Activated CD8-positive, alpha-beta T cell treated with anti-CD3 and anti-CD28 coated beads, Interleukin-2, amount 10 ng/mL, durations not matched to agents 7 days and 5 days (primary cell): ENCODE measurements at regions not wholly inside any gene's neighbourhood (a gene's known extent, or its start where the extent isn't known, plus 50 kb on each side); places are given as distances from the start of the nearest gene placed in this dataset.

Source experiments
- ATAC-seq: fragments of 150-1000 bp; cut with Tn5 transposase; one replicate; pipeline ENCODE4 v1.10.0; 2021; ENCODE audit warnings: moderate library complexity
- CTCF ChIA-PET: fragments of 350-600 bp; sonication (Branson Sonifier 250); formaldehyde crosslinking; loops from one replicate; lab custom pipeline; 2021; ENCODE audit warnings: antibody characterized with exemption; lab: Charles Lee
- POLR2A ChIA-PET: fragments of 350-600 bp; sonication (Branson Sonifier 250); formaldehyde crosslinking; loops from one replicate; lab custom pipeline; 2021; ENCODE audit warnings: antibody characterized with exemption; lab: Charles Lee
- DNase-seq: peaks from one replicate; pipeline ENCODE4 v3.0.0-alpha.2; 2020
- H3K27ac Mint-ChIP-seq: one replicate; pipeline ENCODE4 v1.8.0; 2021; ENCODE audit warnings: mild to moderate bottlenecking, mixed read lengths
- H3K27me3 Mint-ChIP-seq: one replicate; pipeline ENCODE4 v1.8.0; 2021; ENCODE audit warnings: low read depth, mixed read lengths
- H3K36me3 Mint-ChIP-seq: one replicate; pipeline ENCODE4 v1.8.0; 2021; ENCODE audit warnings: low read depth, mixed read lengths
- H3K4me1 Mint-ChIP-seq: one replicate; pipeline ENCODE4 v1.8.0; 2021; ENCODE audit warnings: low read depth, mixed read lengths
- H3K4me3 Mint-ChIP-seq: one replicate; pipeline ENCODE4 v1.8.0; 2021; ENCODE audit warnings: mild to moderate bottlenecking, mixed read lengths
- H3K9me3 Mint-ChIP-seq: one replicate; pipeline ENCODE4 v1.8.0; 2022; ENCODE audit warnings: mixed read lengths; ENCODE audit not compliant: insufficient read depth

DNA sequence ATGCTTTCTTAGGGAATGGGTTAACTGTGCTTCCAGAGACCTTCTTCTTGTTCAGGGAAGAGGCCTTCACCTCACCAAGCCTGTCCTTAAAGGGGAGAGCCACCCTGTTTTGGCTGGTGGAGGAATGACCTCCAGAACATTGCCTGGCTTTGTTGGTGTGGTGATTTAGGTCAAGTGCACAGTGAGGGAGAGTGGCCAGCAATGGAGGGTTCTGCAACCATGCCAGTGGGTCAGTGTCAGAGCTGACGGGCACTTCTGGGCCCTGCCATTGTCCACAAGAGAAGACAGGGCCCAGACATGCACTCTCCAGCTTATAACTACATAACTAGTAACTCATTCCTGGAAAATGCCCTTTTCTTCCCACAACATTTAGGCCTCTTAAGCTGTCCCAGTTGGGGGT lies 238.5 kb upstream of the AKR1E2 start:
- no peak for ATAC-seq
- CTCF ChIA-PET: interaction anchor here (1.2 kb wide), 1 partner anchor 48 kb away, joined by 3 read pairs; no protein-coding TSS in a partner anchor
- H3K4me3 Mint-ChIP-seq: no peak overlapping the region
- no peaks in the 10 kb centered on the region for H3K9me3 Mint-ChIP-seq
- no peak overlapping the region for H3K27ac Mint-ChIP-seq
- peaks cover 12% of the 10 kb centered on the region for H3K27me3 Mint-ChIP-seq
- DNase-seq: no peak
- POLR2A ChIA-PET: no interaction called here
- H3K36me3 Mint-ChIP-seq: no peaks in the 10 kb centered on the region
- no peaks in the 10 kb centered on the region for H3K4me1 Mint-ChIP-seq

DNA sequence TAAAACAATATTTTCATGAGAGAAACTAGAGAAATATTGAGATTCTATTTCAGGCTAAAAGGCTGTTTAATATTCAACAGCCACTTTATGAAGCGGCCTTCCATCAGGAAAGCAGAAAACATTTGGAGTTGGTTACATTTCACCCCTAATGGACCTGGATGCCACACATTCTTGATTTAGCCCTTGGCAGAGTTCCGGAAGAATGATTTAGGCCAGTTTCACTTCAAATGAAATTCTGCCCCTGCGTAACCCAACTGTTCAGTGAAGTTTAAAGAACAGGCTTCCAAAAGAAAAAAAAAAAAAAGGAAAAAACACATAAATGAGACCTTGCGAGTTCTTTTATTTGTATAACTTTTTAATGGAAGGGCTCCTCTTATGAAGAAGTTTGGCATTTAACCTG lies 239.2 kb upstream of the AKR1E2 start:
- Mint-ChIP-seq H3K4me3 (no peak overlapping the region), H3K4me1 (no peaks in the 10 kb centered on the region), H3K27ac (no peak overlapping the region), H3K9me3 (no peaks in the 10 kb centered on the region), H3K27me3 (peaks cover 15% of the 10 kb centered on the region), H3K36me3 (no peaks in the 10 kb centered on the region)
- ChIA-PET CTCF (no interaction called here), POLR2A (no interaction called here)
- DNase-seq (no peak), ATAC-seq (no peak)

DNA sequence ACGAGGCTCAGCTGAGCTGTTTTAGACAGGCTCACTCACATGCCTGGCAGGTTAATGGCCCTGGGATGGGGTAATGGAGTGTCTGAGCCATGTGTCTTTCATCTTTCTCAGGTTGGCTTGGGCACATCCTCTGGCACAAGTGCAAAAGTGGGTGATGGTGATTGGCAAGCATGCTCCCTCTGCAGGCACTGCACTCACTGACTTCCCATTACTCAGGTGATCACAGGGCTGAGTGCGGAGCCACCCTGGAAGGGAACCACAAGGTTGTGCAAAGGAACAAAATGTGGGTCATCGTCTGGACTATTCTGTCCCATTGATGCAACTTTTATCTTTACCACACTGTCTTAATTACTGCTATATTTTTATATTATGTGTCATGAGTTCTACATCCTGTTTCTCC lies 244.1 kb upstream of the AKR1E2 start:
- DNase-seq (no peak), ATAC-seq (no peak)
- H3K4me1 Mint-ChIP-seq: no peaks in the 10 kb centered on the region
- H3K27me3 Mint-ChIP-seq: peaks cover 21% of the 10 kb centered on the region
- no peak overlapping the region for H3K27ac Mint-ChIP-seq
- POLR2A ChIA-PET: no interaction called here
- H3K36me3 Mint-ChIP-seq: no peaks in the 10 kb centered on the region
- CTCF ChIA-PET: no interaction called here
- H3K4me3 Mint-ChIP-seq: no peak overlapping the region
- no peaks in the 10 kb centered on the region for H3K9me3 Mint-ChIP-seq

DNA sequence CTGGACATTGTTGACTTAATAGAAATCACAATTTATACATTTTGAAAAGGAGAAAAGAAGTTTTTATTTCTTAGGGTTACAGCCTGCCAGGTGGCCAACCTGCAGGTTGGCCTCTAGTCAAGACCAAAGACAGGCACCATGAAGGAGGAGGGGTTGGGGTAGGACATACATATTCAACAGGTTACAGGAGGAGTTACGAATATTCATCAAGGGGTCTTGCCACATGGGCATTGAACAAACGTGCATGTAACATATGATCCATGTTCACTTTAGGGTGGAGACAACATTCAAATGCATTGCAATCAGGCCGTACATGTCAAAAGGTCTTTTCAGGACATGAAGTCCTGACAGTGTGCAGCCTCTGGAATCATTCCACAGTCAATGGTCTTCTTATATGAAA lies 246.2 kb upstream of the AKR1E2 start:
- CTCF ChIA-PET: no interaction called here

DNA sequence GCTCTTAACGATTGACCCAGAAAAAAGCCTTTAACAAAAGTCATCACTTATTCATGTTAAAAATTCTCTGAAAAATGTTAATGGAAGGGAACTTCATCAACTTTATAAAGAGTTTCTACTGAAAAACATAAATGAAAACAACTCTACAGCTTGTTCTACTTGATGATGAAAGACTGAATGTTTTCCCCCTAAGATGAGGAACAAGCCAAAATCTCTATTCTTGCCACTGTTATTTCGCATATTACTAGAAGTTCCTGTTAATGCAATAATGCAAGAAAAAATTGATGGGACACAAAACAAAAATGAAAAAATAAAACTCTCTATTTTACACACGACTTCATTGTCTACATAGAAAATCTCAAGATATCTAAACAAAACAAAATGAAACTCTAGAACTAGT lies 249.8 kb upstream of the AKR1E2 start:
- no peak for DNase-seq
- ATAC-seq: no peak
- H3K27me3 Mint-ChIP-seq: peaks cover 17% of the 10 kb centered on the region
- no peaks in the 10 kb centered on the region for H3K4me1 Mint-ChIP-seq
- POLR2A ChIA-PET: no interaction called here
- H3K9me3 Mint-ChIP-seq: no peaks in the 10 kb centered on the region
- no peaks in the 10 kb centered on the region for H3K36me3 Mint-ChIP-seq
- CTCF ChIA-PET: no interaction called here
- H3K27ac Mint-ChIP-seq: no peak overlapping the region
- H3K4me3 Mint-ChIP-seq: no peak overlapping the region

More for the DNA sequence above, 246.2 kb upstream of the AKR1E2 start:
- Mint-ChIP-seq H3K4me3 (no peak overlapping the region), H3K4me1 (no peaks in the 10 kb centered on the region), H3K36me3 (no peaks in the 10 kb centered on the region), H3K27me3 (peaks cover 31% of the 10 kb centered on the region), H3K27ac (no peak overlapping the region), H3K9me3 (no peaks in the 10 kb centered on the region)
- DNase-seq (no peak), ATAC-seq (no peak)
- POLR2A ChIA-PET: interaction anchor here (0.6 kb wide), 2 partner anchors 211 to 578 kb away, joined by 3 to 4 read pairs; no protein-coding TSS in a partner anchor

DNA sequence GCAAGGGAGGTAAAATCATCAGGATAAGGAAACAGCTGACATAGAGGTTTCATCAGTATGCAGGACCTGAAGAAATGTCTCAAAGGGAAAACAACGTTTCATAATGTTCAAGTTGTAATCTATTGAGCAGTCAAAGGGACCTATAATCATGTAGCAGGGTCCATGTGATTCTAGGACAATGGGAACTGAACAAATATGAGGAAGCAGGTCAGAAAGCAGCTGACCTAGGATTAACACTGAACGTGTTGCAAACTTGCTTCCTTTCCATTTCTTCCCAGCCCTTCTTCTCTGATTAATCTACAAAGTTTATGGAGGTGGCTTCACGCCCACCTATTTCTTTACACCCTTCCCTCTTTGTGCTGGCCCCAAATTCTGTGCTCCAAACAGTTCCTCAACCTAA lies 256.9 kb upstream of the AKR1E2 start:
- CTCF ChIA-PET: no interaction called here
- POLR2A ChIA-PET: no interaction called here
- no peak for ATAC-seq

DNA sequence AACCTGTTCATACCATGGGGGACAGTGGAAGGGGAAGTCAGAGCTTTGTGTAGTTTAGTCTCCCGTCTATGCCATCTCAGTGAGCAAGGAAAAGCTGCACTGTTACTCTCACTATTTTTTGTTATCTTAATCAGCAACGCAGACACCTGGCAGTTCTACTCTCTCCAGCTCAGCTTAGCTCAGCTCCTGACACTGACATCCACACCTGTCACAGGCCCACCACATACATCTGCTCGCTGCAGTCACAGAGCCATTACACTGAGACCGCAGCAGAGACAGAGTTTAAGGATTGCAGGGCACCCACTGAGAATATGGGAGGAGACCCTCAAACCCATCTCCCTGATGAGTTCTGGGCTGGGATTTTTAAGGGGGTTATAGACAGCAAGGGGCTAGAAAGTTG lies 257.3 kb upstream of the AKR1E2 start:
- Mint-ChIP-seq H3K4me1 (no peaks in the 10 kb centered on the region), H3K27me3 (peaks cover 11% of the 10 kb centered on the region), H3K27ac (no peak overlapping the region), H3K9me3 (no peaks in the 10 kb centered on the region), H3K4me3 (no peak overlapping the region), H3K36me3 (no peaks in the 10 kb centered on the region)
- POLR2A ChIA-PET: no interaction called here
- DNase-seq (no peak), ATAC-seq (no peak)
- CTCF ChIA-PET: no interaction called here

More for the DNA sequence above, 256.9 kb upstream of the AKR1E2 start:
- no peaks in the 10 kb centered on the region for H3K36me3 Mint-ChIP-seq
- no peak overlapping the region for H3K27ac Mint-ChIP-seq
- no peaks in the 10 kb centered on the region for H3K4me1 Mint-ChIP-seq
- no peaks in the 10 kb centered on the region for H3K9me3 Mint-ChIP-seq
- no peak overlapping the region for H3K4me3 Mint-ChIP-seq
- no peak for DNase-seq
- H3K27me3 Mint-ChIP-seq: peaks cover 11% of the 10 kb centered on the region

DNA sequence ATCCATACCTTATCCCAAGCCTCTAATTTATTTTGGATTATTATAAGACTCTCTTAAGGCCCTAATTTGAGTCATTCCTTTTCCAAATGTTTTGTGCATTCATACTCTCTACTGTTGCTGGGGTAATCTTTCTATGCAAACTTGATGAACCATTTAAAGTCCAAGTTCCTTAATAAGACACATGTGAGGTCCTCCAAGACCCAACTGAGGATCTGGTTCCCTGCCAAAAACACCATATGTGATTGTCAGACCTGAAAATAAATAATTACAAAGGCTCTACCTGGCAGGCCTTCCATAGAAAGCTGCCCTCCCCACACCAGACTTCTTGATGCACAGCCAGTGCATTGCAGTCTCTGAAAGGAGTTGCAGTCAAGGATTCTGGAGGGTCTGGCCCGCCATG lies 257.9 kb upstream of the AKR1E2 start:
- peaks cover 12% of the 10 kb centered on the region for H3K27me3 Mint-ChIP-seq
- DNase-seq: no peak
- H3K4me3 Mint-ChIP-seq: no peak overlapping the region
- ChIA-PET CTCF (no interaction called here), POLR2A (no interaction called here)
- H3K27ac Mint-ChIP-seq: no peak overlapping the region
- no peak for ATAC-seq
- no peaks in the 10 kb centered on the region for H3K4me1 Mint-ChIP-seq
- H3K36me3 Mint-ChIP-seq: no peaks in the 10 kb centered on the region
- no peaks in the 10 kb centered on the region for H3K9me3 Mint-ChIP-seq

DNA sequence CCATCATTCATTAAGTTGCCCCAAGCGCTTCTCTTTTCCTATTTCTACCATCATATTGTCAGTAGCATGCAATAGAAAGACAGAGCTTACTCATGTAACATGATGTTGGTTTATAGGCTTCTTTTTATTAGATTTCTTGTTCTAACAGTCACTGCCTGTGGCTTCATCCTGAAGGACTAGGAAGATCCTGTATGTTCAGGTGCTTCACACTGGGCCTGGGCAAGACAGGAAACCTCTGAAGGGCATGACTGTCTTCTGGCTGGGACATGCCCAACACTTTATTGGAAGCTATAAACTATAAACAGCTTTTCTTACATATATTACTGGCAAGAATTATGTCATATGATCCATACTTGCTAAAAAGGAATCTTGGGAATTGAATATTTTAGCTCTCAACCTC lies 258.4 kb upstream of the AKR1E2 start:
- ChIA-PET CTCF (no interaction called here), POLR2A (no interaction called here)
- Mint-ChIP-seq H3K36me3 (no peaks in the 10 kb centered on the region), H3K4me3 (no peak overlapping the region), H3K4me1 (no peaks in the 10 kb centered on the region), H3K27ac (no peak overlapping the region), H3K27me3 (peaks cover 13% of the 10 kb centered on the region), H3K9me3 (no peaks in the 10 kb centered on the region)
- ATAC-seq: no peak
- DNase-seq: no peak

DNA sequence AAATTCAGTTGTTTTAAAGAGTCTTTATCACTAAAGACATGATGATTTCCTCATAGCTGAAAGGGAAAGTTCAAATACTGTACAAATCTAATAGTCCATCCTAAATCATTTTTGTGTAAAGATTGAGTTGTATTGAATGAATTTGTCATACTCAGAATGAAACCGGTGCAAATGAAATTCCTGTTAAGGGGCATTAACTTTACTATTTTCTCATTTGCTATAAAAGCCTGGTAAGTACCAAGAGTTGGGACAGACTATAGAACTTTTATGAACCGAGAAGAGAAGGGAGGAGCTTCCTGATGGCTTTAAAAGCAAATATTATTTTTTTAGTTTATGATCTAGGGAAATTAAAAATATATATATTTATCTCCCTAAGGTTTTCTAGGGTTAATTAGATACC lies 260.0 kb upstream of the AKR1E2 start:
- peaks cover 24% of the 10 kb centered on the region for H3K27me3 Mint-ChIP-seq
- CTCF ChIA-PET: no interaction called here
- H3K27ac Mint-ChIP-seq: no peak overlapping the region
- no peaks in the 10 kb centered on the region for H3K36me3 Mint-ChIP-seq
- no peaks in the 10 kb centered on the region for H3K9me3 Mint-ChIP-seq
- POLR2A ChIA-PET: no interaction called here
- no peaks in the 10 kb centered on the region for H3K4me1 Mint-ChIP-seq
- DNase-seq (no peak), ATAC-seq (no peak)
- H3K4me3 Mint-ChIP-seq: no peak overlapping the region

DNA sequence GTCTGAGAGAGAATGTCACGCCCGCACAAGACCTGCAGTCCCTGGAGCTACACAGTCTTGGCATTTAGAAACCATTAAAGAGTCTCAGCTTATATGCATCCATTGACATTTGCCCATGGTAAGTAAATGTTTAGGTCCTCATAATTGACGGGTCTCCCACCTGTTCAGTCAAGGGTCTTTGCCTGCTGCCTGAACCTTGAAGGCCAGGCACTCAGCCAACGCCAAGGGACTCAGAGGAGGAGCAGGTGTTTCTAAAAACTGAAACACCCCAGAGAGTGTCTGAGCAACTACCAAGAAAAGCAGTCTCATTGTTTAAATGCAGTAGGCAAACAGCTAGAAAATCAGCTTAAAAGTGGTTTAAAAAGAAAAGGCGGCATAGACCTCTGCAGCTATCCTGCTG lies 264.7 kb upstream of the AKR1E2 start:
- H3K4me3 Mint-ChIP-seq: no peak overlapping the region
- no peak overlapping the region for H3K27ac Mint-ChIP-seq
- DNase-seq (no peak), ATAC-seq (no peak)
- CTCF ChIA-PET: no interaction called here
- H3K36me3 Mint-ChIP-seq: no peaks in the 10 kb centered on the region
- POLR2A ChIA-PET: no interaction called here
- H3K4me1 Mint-ChIP-seq: no peaks in the 10 kb centered on the region
- H3K27me3 Mint-ChIP-seq: peaks cover 32% of the 10 kb centered on the region
- H3K9me3 Mint-ChIP-seq: no peaks in the 10 kb centered on the region

DNA sequence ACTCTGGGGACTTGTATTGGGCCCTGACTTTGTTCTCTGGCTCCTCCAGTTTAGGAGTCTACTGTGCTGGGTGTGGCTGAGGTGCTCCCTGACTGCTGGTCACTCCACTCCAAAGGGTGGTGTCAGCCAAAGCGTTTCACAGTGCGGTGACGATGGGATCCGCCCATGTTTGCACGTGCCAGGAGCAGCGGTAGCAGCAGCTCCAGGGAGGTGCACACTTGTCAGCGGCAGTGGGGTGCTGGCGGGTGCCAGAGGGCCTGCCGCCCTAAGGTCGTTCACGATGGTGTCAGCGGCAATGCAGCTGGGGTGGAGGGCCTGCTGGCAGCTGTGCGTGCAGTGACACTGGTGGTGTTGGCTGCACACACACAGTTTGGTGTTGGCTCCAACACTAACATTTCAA lies 268.5 kb upstream of the AKR1E2 start:
- Mint-ChIP-seq H3K27me3 (peaks cover 42% of the 10 kb centered on the region), H3K4me3 (no peak overlapping the region), H3K27ac (no peak overlapping the region), H3K4me1 (no peaks in the 10 kb centered on the region), H3K36me3 (no peaks in the 10 kb centered on the region), H3K9me3 (no peaks in the 10 kb centered on the region)
- no peak for DNase-seq
- ATAC-seq: no peak
- ChIA-PET POLR2A (no interaction called here), CTCF (no interaction called here)

DNA sequence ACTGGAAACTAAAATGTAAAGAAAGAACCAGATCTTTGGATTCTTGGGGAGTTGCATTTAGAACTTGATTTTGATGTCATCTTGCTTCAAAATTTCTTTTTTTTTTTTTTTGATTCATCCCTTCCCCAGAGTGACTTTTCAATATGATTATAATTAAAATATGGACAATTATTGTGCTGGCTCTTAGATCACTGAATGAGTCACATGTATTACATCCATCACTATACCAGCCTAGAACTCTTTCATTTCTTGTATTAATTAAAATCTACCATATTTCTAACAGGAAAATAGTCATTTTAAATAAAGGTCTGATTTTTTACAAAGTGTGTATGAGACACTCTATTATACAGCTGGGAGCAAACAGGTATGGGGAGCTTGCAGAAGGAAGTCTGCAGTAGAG lies 269.5 kb upstream of the AKR1E2 start:
- Mint-ChIP-seq H3K4me3 (no peak overlapping the region), H3K9me3 (no peaks in the 10 kb centered on the region), H3K4me1 (no peaks in the 10 kb centered on the region), H3K27me3 (peaks cover 37% of the 10 kb centered on the region), H3K36me3 (no peaks in the 10 kb centered on the region), H3K27ac (no peak overlapping the region)
- POLR2A ChIA-PET: no interaction called here
- no peak for ATAC-seq
- no peak for DNase-seq
- CTCF ChIA-PET: no interaction called here
